HG02970 (cell line): ENCODE measurements at regions not wholly inside any gene's neighbourhood (a gene's known extent, or its start where the extent isn't known, plus 50 kb on each side); places are given as distances from the start of the nearest gene placed in this dataset.
"Not testable (repeated sequence)": the region's sequence is repeated elsewhere in the genome, so short reads cannot be mapped to it uniquely, and the experiment has no call there.

ENCODE experiments used
- ATAC-seq: cut with Tn5 transposase; IDR thresholded peaks from one replicate; pipeline ENCODE4 v1.9.1; 2021; ENCODE audit warnings: mild to moderate bottlenecking, moderate library complexity, moderate number of reproducible peaks; ENCODE audit not compliant: unreplicated experiment, low FRiP score

DNA sequence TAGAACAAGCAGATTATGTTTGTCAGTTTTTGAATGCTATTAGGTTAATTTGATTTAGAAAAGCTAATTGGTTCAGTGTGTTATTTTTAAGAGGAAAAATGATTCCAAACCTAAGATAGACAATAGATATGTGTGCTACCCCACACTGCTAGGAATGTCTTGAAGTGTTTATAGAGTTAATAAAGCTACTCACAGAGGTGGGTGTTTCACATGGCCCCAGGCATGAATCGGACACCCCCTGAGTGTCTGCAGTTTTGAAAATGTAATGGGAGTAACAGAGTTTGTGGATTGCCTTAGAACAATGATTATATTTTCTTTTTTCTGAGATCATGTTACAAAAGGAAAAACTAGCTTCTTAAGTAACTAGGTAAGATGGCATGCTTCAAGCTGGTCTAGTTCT lies 348.3 kb downstream of the ADCYAP1 start:
- ATAC-seq = no peak

DNA sequence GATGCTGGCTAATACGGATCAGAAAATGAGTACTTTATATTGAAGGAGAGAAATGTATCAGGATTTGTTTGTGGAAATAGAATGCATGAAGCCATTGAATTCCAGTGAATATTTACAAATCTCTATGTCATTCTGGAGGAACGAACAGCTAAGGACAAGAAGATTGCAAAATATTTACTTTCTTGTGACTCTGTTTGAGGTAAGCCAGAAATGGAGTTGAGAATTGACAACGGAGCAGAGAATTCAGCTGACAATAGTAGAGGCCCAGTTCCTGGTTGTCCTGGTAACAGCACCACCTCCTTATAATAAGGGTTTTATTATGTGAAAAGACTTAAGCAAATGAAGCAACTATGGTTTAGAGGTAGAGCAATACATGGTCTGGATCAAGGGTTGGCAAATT lies 349.2 kb downstream of the ADCYAP1 start:
- no peak for ATAC-seq

DNA sequence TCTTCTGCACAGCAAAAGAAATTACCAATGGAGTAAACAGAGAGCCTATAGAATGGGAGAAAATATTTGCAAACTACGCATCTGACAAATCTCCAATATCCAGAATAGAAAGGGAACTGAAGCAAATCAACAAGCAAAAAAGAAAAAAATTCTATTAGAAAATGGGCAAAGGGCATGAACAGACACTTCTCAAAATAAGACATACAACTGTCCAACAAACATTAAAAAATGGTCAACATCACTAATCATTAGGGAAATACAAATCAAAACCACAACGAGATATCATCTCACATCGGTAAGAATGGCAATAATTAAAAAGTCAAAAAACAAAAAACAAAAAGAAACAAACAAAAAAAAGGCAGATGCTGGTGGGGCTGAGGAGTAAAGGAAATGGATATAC lies 356.4 kb downstream of the ADCYAP1 start:
- ATAC-seq = no peak

DNA sequence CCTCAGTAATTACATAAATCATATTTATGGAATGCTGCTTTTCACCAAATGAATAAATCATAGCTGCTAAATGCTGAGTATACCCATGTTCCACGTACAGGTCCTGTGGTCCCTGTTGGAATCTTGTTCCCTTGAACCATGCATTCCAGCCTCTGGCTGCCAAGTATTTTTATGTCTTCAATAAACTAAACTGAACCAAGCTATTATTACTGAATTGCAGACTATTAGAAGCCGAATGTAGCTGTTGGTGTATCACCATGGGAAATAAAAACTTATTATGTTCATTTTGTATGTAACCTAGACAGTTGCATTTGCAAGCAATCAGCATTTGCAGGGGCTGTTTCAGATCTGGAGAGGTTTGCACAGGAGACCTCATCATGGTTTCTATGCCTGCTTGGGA lies 362.4 kb downstream of the ADCYAP1 start:
- no peak for ATAC-seq

- ATAC-seq = no peak
Measured at GRCh38 chr18:1270081-1270480, 365.4 kb downstream of the ADCYAP1 start.

GRCh38 chr18:1273469-1273868 lies 368.8 kb downstream of the ADCYAP1 start:
- no peak for ATAC-seq

DNA sequence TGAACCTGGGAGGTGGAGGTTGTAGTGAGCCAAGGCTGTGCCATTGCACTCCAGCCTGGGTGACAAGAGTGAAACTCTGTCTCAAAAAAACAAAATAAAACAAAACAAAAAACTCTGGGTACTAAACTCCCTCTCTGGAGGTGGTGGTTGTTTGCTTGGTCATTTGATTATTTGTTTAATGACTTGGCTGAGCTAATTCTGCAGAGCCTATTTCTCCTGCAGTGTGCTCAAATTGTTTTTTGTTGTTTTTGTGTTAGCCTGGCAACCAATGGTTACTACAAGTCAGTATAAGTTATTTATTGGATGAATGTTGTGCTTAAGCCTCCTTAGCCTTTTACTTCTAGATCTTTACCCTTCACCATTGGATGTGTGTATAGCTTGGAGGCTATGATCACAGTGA lies 387.5 kb downstream of the ADCYAP1 start:
- no peak for ATAC-seq

- ATAC-seq = no peak
Measured at GRCh38 chr18:1294229-1294628, 389.6 kb downstream of the ADCYAP1 start.

DNA sequence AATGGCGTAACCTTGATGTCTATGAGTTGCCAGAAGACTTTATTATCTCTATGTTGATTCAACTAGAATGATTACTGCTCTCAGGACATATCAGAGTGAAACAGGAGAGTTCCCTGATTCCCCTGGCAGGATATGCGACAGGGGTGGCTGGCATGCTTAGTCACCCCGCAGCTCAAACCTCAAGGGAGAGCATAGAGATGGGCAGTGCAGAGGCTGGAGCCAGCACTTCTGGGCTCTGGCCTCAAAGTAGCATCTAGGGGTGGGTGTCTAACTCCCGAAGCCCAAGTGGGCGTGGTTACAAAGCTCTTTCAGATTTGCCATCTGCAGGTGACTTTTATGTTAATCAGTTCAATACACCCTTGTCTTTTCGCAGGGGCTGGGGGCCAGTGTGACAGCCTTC lies 391.6 kb downstream of the ADCYAP1 start:
- ATAC-seq = no peak

DNA sequence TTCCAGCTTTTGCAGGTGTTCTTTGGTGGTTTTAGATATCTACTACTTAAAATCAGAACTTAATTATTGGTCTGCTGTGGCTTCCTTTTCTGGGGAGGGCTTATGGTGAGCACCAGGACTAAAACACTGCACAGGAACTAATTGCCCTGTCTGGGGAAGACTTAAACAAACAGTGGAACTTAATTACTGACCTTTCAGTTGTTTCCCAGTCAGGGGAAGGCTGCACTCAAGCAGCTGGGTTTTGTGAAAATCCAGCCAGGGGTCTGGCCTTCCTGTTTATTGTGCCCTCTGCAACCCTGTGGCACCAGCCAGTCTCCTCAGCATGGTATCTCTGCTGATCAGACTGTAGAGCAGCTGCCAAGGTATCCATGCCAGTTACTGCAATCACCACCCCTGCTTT lies 398.2 kb downstream of the ADCYAP1 start:
- no peak for ATAC-seq

- ATAC-seq = no peak
Measured at GRCh38 chr18:1304392-1304992, 399.8 kb downstream of the ADCYAP1 start.

DNA sequence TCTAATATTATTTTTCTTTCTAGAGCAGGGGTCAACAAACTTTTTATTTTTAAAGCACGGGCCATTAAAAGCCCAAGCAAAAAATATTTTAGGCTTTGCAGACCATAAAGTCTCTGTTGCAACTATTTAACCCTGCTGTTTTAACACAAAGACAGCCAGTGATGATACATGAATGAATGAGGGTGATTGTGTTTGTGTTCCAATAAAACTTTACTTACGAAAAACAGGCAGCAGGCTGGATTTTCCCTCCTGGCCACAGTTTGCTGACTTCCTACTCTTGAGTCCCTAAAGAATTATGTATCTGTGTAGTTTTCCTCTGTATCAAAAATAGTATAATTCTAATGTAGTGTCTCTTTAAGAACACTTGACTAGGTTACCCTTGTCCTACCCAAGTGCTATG lies 402.0 kb downstream of the ADCYAP1 start:
- no peak for ATAC-seq

DNA sequence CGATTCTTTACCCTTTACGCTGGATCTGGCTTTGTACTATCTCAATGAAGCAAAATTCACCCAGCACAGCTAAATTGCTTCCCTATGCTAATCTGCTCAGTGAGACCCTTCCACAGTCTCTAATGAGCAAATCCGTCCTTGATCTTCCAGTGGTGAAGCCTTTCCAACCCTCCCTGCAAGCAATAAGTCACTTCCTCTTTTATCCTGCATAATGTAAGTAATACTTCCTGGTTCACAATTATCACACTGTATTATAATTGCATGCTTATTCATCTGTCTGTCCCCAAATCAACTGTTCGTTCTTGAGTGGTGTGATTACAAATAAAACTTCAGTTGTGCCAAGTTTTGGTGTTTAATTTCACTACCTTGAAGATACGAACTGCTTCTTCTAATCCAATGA lies 404.0 kb downstream of the ADCYAP1 start:
- ATAC-seq = no peak

- no peak for ATAC-seq
Measured at GRCh38 chr18:1311376-1311775, 406.7 kb downstream of the ADCYAP1 start.

DNA sequence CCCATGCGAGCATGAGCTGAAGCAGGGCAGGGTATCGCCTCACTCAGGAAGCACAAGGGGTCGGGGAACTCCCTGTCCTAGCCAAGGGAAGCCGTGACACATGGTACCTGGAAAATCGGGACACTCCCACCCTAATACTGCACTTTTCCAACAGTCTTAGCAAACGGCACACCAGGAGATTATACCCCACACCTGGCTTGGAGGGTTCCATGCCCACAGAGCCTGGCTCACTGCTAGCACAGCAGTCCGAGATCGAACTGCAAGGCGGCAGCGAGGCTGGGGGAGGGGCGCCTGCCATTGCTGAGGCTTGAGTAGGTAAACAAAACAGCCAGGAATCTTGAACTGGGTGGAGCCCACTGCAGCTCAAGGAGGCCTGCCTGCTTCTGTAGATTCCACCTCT lies 430.7 kb downstream of the ADCYAP1 start:
- not testable (repeated sequence) for ATAC-seq

- no peak for ATAC-seq
Measured at GRCh38 chr18:1350931-1351450, 446.3 kb downstream of the ADCYAP1 start.

GRCh38 chr18:1353025-1353424 lies 448.4 kb downstream of the ADCYAP1 start:
- ATAC-seq = no peak

GRCh38 chr18:1357724-1358123 lies 453.1 kb downstream of the ADCYAP1 start:
- ATAC-seq = no peak

GRCh38 chr18:1361936-1362335 lies 457.3 kb downstream of the ADCYAP1 start:
- ATAC-seq = no peak

DNA sequence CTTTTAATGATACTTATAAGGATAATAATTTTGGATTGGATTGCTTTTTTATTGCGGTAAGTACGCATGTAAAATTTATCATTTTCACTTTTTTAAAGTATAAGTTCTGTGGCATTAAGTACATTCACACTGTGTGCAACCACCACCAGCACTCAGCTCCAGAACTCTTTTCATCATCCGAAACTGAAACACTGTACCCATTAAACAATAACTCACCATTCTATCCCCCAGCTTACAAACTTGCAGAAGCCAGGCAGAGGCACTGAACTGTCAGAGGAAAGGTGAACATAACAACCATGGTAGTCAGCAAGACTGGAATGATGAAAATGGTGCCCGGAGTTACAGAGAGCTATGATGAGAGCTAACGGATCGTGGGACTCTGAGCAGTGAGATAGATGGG lies 465.9 kb downstream of the ADCYAP1 start:
- no peak for ATAC-seq

- no peak for ATAC-seq
Measured at GRCh38 chr18:1371724-1372123, 467.1 kb downstream of the ADCYAP1 start.

DNA sequence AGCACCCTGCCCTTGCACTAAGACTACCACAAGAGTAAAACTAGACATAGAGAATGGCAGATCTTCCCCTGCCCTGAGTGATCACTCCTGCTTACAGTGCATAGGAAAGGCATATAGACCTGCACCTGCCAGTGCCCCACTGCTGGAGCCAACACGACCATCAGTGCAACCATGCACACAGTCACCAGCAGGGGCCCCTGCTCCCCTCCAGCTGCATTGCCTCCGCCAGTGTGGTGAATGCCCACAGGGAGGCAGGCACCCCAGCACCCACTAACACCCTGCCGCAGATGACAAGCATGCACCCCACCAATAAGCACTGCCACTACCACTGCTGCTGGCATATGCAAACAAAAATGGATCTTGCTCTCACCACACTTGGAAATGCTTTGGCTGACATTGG lies 478.8 kb downstream of the ADCYAP1 start:
- no peak for ATAC-seq

- not testable (repeated sequence) for ATAC-seq
Measured at GRCh38 chr18:1388468-1388867, 483.8 kb downstream of the ADCYAP1 start.
